RWPE1 (cell line): ENCODE measurements at regions not wholly inside any gene's neighbourhood (a gene's known extent, or its start where the extent isn't known, plus 50 kb on each side); places are given as distances from the start of the nearest gene placed in this dataset.
"Not testable (repeated sequence)": the region's sequence is repeated elsewhere in the genome, so short reads cannot be mapped to it uniquely, and the experiment has no call there.

ENCODE experiments used
- CTCF ChIA-PET: fragments of 350-600 bp; sonication (Branson Sonifier 250); formaldehyde crosslinking; extraction: SDS; loops from one replicate; lab custom pipeline; 2021; lab: Yijun Ruan, JAX
- POLR2A ChIA-PET: fragments of 400-600 bp; formaldehyde crosslinking; extraction: SDS; loops from one replicate; lab custom pipeline; 2020; ENCODE audit warnings: antibody characterized with exemption; ENCODE audit not compliant: low non-redundant PET; lab: Yijun Ruan, JAX
- DNase-seq: peaks from one replicate; pipeline ENCODE4 v3.0.0; 2012; ENCODE audit warnings: low spot score
- H3K27ac ChIP-seq: fragments of 450-650 bp; 2 replicates; pipeline ENCODE4 v1.5.1; 2017
- TF ChIP-seq, protein P1 (sequence below): fragments of 450-650 bp; conservative IDR thresholded peaks from 2 replicates; pipeline ENCODE4 v1.5.1; 2017; ENCODE audit warnings: low read depth, mild to moderate bottlenecking

GRCh38 chr11:71638801-71639519 lies 56.3 kb upstream of the KRTAP5-11 start:
- H3K27ac ChIP-seq, POLR2A ChIA-PET: not testable (repeated sequence)
- CTCF ChIA-PET, result interaction anchor here (0.6 to 0.7 kb wide), 3 partner anchors 8 to 309 kb away, joined by 3 read pairs; no protein-coding TSS in a partner anchor
- TF ChIP-seq, protein P1, sequence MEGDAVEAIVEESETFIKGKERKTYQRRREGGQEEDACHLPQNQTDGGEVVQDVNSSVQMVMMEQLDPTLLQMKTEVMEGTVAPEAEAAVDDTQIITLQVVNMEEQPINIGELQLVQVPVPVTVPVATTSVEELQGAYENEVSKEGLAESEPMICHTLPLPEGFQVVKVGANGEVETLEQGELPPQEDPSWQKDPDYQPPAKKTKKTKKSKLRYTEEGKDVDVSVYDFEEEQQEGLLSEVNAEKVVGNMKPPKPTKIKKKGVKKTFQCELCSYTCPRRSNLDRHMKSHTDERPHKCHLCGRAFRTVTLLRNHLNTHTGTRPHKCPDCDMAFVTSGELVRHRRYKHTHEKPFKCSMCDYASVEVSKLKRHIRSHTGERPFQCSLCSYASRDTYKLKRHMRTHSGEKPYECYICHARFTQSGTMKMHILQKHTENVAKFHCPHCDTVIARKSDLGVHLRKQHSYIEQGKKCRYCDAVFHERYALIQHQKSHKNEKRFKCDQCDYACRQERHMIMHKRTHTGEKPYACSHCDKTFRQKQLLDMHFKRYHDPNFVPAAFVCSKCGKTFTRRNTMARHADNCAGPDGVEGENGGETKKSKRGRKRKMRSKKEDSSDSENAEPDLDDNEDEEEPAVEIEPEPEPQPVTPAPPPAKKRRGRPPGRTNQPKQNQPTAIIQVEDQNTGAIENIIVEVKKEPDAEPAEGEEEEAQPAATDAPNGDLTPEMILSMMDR, result peak; percentile 58
- peak; percentile 39 for DNase-seq

DNA sequence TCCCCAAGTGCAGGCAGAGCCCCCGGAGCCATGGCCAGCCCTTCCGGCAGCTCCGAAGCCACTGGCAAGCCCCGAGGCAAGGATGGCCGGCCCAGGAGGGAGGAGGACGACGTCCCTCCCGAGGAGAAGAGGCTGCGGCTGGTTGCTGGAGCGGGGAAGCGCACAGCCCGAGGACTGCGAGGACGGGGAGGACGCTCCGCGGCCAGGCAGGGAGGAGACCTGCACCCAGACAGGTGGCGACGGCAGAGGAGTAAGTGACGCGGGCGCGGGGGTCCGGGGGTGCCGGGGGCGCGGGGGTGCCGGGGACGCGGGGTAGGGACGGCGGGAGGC lies 56.8 kb upstream of the KRTAP5-11 start:
- POLR2A ChIA-PET, DNase-seq, H3K27ac ChIP-seq: not testable (repeated sequence)
- CTCF ChIA-PET, result interaction anchor here (0.6 to 0.7 kb wide), 2 partner anchors 8 to 109 kb away, joined by 3 read pairs; no protein-coding TSS in a partner anchor
- TF ChIP-seq, protein P1, result peak; percentile 20; the same call in 1 of the 2 replicates

DNA sequence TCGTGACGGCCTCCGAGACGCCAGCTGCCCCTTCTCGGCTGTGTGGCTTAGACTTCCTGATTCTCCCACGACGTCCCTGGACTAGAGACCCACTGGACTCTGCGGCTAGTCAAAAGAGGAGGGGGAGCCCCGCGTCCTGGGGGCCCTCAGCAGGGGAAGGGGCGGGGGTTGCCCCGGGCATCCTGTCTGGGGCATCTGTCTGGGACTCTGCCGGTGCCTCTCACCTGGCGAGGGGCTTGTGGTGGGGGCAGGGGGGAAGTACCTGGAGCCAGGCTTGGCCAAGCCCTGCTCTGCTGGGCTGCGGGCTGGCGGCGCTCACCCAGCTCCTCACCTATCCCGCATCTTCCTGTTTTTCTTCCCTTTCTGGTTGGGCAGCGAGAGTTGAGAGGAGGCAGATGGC lies 57.2 kb upstream of the KRTAP5-11 start:
- POLR2A ChIA-PET, DNase-seq, H3K27ac ChIP-seq: not testable (repeated sequence)
- CTCF ChIA-PET, result interaction anchor here (0.6 to 0.7 kb wide), 2 partner anchors 9 to 108 kb away, joined by 3 read pairs; no protein-coding TSS in a partner anchor

DNA sequence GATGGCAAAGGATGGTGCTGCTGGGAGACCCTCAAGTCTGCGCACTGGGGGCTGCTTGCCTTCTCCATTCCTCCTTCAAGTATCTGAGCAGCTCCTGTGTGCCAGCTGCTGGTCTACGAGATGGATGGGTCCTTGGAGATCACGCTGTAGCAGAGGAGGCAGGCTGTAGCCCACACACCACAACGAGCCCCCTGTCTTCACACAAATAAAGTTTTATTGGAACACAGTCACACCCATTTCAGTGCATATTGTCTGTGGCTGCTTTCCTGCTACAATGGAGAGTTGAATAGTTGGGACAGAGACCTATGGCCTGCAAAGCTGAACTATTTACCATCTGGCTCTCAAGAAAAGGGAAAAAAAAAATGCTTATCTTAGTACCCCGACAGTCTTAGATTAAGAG lies 64.4 kb upstream of the KRTAP5-11 start:
- DNase-seq, H3K27ac ChIP-seq, CTCF ChIA-PET, POLR2A ChIA-PET: not testable (repeated sequence)

DNA sequence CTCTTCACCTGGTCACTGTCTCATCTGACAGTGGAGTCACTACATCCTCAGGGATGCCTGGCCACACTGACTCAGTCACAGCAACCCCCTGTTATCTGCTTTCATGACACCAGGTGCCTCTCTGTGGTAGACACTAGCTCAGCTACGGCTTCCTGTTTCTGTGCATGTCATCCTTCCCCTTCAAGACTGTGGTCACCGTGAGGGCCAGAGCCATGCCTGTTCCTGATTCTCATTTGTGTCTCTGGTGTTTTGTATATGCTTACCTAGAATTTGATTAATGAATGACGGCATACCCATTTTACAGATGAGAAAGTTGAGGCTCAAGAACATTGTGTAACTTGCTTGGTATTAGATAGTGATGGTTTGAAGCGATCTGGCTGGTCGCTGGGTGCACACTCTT lies 70.3 kb upstream of the KRTAP5-11 start:
- CTCF ChIA-PET, H3K27ac ChIP-seq, DNase-seq, POLR2A ChIA-PET: not testable (repeated sequence)

DNA sequence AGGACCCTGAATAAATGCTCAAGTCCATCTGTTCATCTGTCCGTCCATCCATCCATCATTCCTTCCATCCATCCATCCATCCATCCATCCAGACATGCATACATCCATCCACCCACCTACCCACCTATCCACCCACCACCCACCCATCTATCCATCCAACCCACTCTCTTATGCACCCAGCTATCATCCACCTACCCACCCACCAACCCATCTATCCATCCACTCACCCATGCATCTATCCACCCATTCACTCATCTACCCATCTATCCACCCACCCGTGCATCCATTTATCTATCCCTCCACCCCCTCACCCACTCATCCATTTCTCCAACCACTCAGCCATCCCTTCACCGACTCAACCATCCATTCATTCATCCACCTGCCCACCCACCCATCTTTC lies 71.7 kb upstream of the KRTAP5-11 start:
- DNase-seq, H3K27ac ChIP-seq, POLR2A ChIA-PET, CTCF ChIA-PET: not testable (repeated sequence)

DNA sequence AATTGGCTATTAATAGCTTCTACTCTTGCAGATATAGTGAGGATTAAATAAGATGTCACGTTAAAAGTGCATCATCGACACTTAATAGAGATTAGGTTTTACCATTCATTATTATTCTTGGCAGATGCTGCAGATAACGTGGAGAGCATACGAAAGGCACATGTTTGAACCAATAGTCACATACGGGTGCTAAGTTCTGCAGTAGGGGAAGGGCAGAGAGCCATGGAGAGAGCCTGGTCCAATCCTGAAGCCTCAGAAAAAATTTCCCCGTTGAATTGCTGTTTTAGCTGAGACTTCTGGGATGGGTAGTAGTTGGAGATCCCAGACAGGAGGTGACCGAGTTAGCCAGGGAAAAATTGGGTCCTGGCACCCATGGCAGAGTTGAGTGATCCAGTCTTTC lies 72.4 kb upstream of the KRTAP5-11 start:
- DNase-seq, H3K27ac ChIP-seq, POLR2A ChIA-PET, CTCF ChIA-PET: not testable (repeated sequence)

DNA sequence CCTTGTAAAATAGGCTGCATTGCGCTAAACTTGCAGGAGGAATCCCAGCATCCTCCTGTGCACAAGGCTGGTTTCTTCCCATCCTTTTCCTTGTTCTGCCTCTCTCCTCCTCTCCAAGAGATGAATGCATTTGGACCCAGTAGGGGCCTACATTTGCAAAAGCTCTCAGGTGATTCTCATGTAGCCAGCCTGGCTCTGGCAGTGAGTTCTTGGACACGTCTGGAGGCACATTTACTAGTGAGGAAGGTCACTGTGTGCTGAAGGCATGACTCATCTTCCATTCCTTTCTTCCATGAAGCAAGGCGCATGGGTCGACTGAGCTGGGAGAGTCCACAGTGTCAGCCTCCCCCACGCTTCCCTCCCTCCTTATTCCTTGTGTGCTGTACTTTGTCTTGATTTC lies 73.8 kb upstream of the KRTAP5-11 start:
- POLR2A ChIA-PET, DNase-seq, CTCF ChIA-PET, H3K27ac ChIP-seq: not testable (repeated sequence)

DNA sequence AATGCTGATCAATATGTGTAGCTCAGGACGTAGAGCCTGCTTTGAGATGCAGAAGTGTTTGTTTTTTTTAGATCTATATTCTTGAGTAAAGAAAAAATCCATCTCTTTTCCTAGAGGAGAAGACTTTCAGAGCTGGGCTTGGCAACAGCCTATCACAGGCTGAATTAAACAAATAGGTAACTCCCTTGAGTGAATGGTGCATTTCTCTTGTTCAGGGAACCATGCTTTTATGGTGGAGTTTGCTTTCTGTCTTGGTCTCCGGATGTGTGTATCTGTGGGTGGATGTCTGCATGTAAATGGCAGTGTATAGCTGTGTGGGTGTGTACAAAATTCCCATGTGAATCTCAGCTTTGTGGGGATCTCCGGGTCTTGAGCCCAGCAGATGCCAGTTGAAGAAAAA lies 82.3 kb upstream of the KRTAP5-11 start:
- H3K27ac ChIP-seq, POLR2A ChIA-PET, CTCF ChIA-PET, DNase-seq: not testable (repeated sequence)

DNA sequence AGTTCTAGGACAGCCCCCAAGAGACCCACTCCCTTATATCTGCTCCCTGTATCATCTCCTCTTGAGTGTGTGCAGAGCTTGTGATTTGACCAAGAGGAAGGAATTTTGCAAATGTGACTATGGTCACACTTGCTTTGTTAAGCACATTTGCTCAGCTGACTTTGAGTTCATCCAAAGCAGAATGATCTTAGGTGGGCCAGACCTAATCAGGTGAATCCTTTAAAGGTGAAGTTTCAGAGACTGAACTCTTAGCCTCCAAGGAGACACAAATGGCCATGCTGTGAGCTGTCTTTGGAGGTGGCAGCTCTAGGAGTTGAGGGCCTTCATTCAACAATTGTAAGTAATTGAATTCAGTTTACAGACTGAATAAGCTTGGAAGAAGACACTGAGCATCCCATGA lies 115.4 kb upstream of the KRTAP5-11 start:
- CTCF ChIA-PET, POLR2A ChIA-PET, H3K27ac ChIP-seq, DNase-seq: not testable (repeated sequence)

DNA sequence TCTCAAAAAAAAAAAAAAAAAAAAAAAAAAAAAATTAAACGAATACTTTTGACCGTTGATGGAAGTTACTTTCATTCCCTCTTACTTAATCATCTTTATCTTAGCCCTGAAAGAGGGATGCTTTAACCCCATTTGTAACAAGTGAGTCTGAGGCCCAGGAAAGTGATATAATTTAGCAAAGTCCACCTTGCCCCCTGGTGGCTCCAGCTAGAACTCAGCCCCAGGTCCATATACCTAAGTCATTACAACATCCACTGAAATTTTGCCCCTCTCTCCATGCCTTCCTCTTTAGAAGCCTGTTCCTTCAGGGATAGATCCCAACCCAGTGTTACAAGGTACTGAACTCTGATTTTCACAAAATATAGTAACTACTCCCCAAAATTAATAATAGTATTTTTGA lies 116.3 kb upstream of the KRTAP5-11 start:
- POLR2A ChIA-PET, CTCF ChIA-PET, H3K27ac ChIP-seq: not testable (repeated sequence)
- peak; percentile 1 for DNase-seq

- H3K27ac ChIP-seq, CTCF ChIA-PET, POLR2A ChIA-PET, DNase-seq: not testable (repeated sequence)
Observed at GRCh38 chr11:71701435-71702291, 119.0 kb upstream of the KRTAP5-11 start.

- H3K27ac ChIP-seq, POLR2A ChIA-PET, DNase-seq, CTCF ChIA-PET: not testable (repeated sequence)
Observed at GRCh38 chr11:71705086-71705737, 122.5 kb upstream of the KRTAP5-11 start.

GRCh38 chr11:71705738-71706432 lies 123.2 kb upstream of the KRTAP5-11 start:
- POLR2A ChIA-PET, CTCF ChIA-PET, H3K27ac ChIP-seq, DNase-seq: not testable (repeated sequence)
